SKM-1 (cell line): ENCODE measurements at regions not wholly inside any gene's neighbourhood (a gene's known extent, or its start where the extent isn't known, plus 50 kb on each side); places are given as distances from the start of the nearest gene placed in this dataset.
A peak's percentile ranks its signal among the peaks of the same experiment; 100 is the strongest.
"Not testable (repeated sequence)": the region's sequence is repeated elsewhere in the genome, so short reads cannot be mapped to it uniquely, and the experiment has no call there.

Experiments
- DNase-seq: peaks from one replicate; lab custom pipeline; 2025; ENCODE audit not compliant: unreplicated experiment; lab: John Stamatoyannopoulos, UW

GRCh38 chr5:96110300-96110699 lies 148.6 kb upstream of the ELL2 start:
- no peak for DNase-seq

DNA sequence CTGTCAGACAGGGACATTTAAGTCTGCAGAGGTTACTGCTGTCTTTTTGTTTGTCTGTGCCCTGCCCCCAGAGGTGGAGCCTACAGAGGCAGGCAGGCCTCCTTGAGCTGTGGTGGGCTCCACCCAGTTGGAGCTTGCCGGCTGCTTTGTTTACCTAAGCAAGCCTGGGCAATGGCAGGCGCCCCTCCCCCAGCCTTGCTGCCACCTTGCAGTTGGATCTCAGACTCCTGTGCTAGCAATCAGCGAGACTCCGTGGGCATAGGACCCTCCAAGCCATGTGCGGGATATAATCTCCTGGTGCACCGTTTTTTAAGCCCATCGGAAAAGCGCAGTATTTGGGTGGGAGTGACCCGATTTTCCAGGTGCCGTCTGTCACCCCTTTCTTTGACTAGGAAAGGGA lies 147.0 kb upstream of the ELL2 start:
- DNase-seq = not testable (repeated sequence)

GRCh38 chr5:96103829-96104228 lies 142.2 kb upstream of the ELL2 start:
- DNase-seq = not testable (repeated sequence)

- DNase-seq = no peak
Measured at GRCh38 chr5:96101358-96102089, 139.9 kb upstream of the ELL2 start.

- not testable (repeated sequence) for DNase-seq
Measured at GRCh38 chr5:96097488-96097887, 135.8 kb upstream of the ELL2 start.

DNA sequence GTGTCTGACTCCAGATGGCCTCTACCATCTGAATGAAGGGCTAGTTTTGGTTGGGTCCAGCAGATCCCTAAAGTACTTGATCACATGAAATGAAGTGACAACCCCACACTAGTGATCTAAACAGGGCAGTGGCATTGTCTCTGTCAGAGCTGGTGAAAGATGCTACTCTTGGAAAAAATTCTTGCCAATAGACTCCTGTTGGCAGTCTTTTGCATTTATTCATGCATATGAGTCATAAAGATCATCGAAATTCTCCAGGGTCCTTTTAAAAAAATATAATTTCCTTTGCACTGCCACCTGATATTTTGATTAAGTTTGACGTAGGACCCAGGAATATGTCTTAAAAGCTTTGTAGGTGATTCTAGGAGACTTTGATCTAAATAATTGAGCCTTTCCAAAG lies 135.1 kb upstream of the ELL2 start:
- DNase-seq = no peak

DNA sequence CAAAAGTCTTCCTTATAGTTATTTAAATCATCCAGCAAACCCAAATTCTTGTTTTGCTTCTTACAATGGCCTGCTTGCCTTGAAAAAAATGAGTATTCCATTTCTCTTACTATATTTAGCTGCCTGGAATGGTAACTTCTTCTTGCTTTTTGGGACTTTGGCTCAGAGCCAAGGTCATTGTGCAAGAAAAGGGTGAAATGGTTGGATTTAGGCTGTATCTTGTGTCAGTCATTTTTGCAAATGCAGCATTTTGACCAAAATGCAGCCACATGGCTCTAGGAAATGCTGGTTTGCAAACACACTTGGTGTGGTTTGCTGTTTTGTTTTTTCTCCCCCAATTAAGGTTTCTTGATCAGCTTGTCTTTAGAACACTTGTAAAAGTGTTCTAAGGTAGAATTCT lies 133.3 kb upstream of the ELL2 start:
- DNase-seq = no peak

GRCh38 chr5:96093890-96094381 lies 132.3 kb upstream of the ELL2 start:
- DNase-seq = no peak

GRCh38 chr5:96093340-96093739 lies 131.7 kb upstream of the ELL2 start:
- DNase-seq = no peak

- no peak for DNase-seq
Measured at GRCh38 chr5:96091874-96092273, 130.2 kb upstream of the ELL2 start.

DNA sequence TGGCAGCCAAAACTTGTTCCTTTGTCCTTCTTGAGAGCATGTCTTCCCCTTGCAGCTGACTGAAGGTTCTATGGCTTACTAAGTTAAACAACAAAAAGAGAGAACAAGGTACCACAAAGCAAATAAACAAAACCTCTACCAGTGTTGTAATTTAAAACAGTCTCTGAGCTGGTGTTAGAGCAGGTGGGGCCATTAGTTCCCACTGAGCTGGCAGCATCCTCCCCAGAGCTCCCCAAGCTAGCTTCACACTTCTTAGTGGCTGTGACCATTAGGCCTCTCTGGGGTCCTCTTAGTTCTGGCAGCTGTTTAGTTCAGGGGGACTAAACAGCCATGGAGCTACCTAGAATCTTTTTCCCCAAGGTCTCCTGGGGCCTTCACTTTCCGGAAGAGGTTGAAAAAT lies 128.6 kb upstream of the ELL2 start:
- no peak for DNase-seq

DNA sequence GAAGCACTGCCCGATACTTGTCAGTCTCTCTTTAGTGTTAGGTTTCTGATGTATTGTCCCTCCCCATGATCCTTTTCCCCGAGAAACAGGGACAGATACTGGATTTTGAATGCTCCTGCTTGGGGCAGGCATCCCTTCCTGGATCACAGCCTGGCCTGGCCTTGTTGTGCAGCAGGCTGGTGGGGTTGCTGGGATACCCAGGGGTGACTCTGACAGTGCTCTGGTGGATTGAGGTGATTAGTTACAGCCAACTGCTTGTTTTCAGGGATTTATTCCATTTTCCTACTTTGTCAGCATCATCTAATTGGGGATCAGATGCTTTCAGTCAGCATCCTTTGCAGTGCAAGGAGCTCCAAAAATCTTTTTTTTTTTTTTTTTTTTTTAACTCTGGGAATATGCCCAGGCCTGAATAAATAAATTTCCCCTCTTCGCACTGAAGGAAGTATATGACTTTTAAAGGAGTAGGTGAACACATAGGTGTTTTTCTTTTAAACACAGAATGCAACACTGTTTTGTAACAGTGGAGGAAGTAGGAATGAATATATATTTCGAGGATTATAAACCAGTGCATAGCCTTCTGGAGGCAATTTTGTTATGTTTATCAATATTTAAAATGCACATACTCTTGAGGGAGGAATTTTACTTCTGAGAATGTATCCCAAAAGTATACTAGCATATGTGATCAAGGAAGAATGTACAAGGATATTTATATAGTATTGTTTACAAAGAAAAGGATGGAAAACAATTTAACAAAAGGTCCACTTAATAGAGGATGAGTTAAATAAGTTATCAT lies 127.3 kb upstream of the ELL2 start:
- no peak for DNase-seq

GRCh38 chr5:96087939-96088338 lies 126.3 kb upstream of the ELL2 start:
- DNase-seq = no peak

- DNase-seq = no peak
Measured at GRCh38 chr5:96084874-96085506, 123.3 kb upstream of the ELL2 start.

- DNase-seq = no peak
Measured at GRCh38 chr5:96083361-96083881, 121.8 kb upstream of the ELL2 start.

DNA sequence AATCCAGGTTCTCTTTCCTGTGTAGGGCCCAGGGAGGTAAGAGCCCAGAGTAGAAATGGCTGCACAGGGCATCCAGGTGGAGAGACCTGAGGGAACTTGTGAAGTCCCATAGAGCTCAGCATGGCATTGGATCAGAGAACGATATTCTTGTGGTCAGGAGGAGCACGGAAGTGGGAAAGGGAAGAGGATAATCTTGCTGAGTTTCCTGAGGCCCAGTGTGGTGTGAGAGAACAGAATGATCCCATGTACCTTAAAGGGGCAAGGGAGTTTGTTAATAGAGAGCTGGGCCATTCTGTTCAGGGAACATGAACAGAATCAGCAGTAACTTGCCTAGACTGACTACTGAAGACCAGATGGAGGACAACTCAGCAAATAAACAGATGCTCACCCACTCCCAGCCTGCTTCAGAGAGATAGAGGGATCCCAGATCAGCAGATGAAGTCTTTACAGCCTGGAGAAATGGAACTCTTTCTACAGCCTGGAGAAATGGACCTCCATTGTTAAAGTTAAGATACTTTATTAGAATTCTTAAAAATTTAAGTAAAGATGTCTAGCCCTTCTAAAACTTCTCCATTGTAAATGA lies 119.7 kb upstream of the ELL2 start:
- DNase-seq = no peak

DNA sequence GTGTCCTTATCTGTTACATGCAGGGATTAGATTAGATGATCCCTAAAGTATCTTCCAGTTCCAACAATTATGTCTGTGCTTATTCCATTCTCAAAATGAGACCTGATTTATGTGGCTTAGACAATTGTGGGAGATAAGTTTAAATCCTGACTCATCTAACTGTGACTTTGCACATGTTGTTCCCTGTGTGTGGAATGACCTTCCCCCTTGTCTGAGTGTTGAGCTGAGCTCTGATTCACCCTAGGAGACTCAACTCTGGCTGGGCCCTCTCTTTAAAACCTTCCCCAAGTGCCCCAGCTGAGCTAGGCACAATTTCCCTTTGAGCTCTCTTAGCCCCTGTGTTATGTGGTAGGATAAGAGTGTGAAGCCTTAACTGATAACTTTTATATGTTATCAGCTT lies 118.9 kb upstream of the ELL2 start:
- DNase-seq = no peak

GRCh38 chr5:96079962-96080361 lies 118.3 kb upstream of the ELL2 start:
- no peak for DNase-seq

GRCh38 chr5:96079075-96079474 lies 117.4 kb upstream of the ELL2 start:
- DNase-seq = no peak

GRCh38 chr5:96076451-96076850 lies 114.8 kb upstream of the ELL2 start:
- no peak for DNase-seq

DNA sequence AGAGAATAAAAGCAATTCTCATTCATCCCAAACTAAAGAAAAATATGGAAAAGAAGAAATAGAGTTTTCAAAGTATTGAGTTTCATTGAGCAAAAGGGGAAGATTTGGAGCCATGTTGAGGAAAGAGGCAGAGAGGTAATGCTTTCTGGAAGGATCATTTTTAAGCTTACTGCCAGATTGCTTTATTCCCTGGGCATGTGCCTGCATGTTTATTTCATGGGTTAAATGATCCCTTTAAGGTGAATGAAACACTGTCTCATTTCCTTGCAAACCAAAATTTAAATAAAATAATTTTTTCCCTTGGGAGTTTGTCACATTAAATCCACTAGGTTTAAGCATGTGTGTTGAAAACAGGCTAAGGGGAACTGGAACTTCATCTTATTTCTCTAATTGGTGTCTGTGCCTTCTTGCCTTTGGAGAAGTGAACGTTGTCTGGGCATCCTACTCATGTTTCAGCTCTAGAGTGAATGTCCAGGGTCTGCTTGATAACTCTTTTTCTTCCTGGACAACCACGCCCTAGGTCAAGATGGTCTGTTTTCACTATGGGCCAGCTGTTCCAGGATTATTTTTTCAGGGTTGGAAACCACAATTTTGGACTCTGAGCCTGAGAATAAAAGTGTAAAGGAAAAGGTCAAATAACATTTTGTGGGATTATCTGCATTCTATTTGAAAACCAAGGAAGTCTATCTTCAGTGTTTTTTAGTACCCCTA lies 114.1 kb upstream of the ELL2 start:
- peak; percentile 55 for DNase-seq
